HL-60 (cell line): ENCODE measurements at regions not wholly inside any gene's neighbourhood (a gene's known extent, or its start where the extent isn't known, plus 50 kb on each side); places are given as distances from the start of the nearest gene placed in this dataset.

Experiments
- POLR2AphosphoS5 ChIP-seq: IDR thresholded peaks from 2 replicates; pipeline ENCODE4 v1.6.1; 2012; ENCODE audit warnings: low read depth
- SPI1 ChIP-seq: IDR thresholded peaks from 2 replicates; pipeline ENCODE4 v1.6.1; 2012; ENCODE audit warnings: low read depth, mild to moderate bottlenecking, borderline replicate concordance

DNA sequence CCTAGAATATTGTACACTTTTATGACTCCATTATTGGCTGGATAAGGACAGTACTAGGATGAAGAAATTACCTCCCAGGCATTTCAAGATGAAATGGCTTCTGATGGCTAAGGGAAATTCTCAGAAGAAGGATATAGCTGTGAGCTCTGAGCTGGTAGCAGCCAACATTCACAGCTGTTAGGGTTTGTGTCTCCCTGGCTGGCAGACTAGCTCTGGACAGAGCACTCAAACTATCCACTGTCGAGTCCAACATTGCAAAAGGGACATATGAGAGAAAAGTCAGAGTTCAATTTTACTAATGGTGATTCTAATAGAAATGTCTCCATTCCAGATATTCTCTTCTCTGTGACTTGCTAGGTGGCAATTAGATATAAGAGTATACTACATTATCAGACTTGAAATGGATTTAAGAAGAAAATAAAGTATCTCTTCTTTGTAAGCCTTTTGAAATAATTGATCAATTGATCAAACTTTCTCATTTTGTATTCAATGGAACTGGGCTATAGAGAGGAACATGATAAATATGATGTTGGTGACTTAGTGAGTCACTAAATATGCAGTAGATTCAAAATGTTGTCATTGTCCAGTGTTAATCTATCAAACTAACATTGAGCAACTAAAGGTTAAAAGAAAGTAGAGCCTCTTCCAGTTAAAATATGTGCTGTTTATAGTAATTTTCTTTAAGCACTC lies 1920.3 kb downstream of the SUCLG1 start:
- TF ChIP-seq POLR2AphosphoS5 (no peak), SPI1 (no peak)
